Stimulated activated CD4-positive, alpha-beta T cell treated with anti-CD3 and anti-CD28 coated beads, TNF-alpha, amount 100 ng/mL, for 48 hours (primary cell): ENCODE measurements at regions not wholly inside any gene's neighbourhood (a gene's known extent, or its start where the extent isn't known, plus 50 kb on each side); places are given as distances from the start of the nearest gene placed in this dataset.

Experiments used
- DNase-seq, 3 donors: peaks; one replicate each; pipeline ENCODE4 v3.0.0-alpha.2; 2020; ENCODE audit warnings: low read depth in 3 of 3

DNA sequence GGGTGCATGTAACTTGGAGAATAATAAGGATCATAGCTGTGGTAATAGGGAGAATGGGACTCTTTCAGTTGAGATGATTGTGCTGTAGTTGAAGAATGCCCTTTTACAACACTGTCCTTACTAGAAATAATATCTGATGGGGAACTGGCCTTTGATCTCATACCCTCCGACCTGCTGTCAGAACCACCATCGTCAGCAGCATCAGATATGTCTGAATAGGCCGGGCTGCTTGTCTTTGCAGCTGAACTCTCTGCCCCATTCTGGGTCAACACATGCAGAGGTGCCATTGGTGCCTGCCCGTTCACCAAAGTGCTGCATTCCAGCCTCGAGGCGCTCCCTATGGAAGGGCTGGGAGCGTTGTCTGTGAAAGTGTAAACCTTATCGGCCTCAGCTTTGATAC is 99.1 kb downstream of the ZNF608 start:
- no peak for DNase-seq

DNA sequence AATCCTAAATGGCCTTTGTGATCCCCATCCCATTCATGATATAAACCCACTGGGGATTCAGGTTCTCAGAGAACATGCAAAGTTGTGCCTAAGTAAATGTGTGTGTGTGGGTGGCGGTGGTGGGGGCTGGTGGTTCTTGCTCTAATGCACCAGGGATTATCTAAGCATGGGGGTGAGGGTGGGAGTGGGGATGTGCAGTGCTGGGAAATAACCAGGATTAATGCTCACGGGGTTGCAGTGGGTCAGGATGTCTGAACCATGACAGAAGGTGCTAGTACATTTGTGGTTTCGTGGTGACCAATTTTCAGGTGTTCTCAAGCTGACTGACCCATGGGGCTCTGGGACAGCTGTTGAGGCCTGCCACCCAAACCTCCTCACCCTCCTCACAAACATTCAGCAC is 101.0 kb downstream of the ZNF608 start:
- DNase-seq, result no peak

DNA sequence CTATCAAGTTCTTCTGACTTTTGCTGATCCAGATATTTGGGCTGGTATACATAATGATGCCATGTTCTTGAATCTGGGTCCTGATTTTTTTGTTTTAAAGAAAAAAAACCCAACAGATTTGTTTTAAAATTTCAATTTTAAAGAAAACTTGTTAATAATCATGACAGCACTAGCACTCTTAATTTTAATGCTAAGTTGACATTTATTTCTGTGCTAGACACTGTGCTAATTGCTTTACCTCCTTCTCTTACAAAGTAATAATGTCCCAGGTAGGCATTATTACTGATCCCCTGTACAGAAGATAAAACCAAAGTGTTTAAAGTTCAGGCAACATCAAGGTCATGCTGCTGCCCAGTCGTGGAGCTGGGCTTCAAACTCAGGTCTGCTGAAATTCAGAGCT is 101.9 kb downstream of the ZNF608 start:
- no peak for DNase-seq

DNA sequence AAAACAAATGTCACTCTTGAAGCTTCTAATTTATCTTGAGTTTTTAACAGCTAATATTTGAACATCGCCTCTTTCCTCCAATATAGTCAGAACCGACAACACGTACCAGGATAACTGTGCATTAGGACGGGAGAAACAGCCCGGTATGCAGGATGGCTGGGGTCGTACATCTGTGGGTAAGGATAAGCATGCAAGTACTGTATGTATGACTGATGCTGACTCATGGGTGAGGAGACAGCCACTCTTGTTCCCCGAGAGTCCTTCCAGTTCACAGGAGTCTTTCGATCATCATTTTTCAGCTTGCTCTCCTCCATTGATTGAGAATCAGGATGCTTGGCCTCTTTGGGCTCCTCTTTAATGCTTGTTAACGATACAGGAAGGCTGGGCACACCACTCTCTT is 102.3 kb downstream of the ZNF608 start:
- no peak for DNase-seq

DNA sequence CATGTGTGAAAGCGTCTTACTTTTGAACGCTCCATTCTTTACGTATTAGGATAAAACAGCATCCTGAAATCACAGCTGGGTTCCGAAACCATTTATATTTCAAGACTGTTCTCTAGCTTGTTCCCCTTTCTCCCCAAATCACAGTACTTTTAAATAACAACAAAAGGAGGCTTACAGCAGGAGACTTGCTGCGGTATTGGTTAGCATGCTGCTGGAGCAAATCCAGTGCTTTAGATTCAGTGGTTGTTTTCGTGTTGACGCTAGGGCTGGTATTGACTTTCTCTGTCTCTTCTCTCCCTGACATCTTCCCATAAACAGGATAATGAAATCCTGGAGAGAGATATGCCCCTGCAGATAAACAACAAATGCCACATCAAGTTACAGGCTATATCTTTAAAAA is 103.1 kb downstream of the ZNF608 start:
- no peak for DNase-seq

DNA sequence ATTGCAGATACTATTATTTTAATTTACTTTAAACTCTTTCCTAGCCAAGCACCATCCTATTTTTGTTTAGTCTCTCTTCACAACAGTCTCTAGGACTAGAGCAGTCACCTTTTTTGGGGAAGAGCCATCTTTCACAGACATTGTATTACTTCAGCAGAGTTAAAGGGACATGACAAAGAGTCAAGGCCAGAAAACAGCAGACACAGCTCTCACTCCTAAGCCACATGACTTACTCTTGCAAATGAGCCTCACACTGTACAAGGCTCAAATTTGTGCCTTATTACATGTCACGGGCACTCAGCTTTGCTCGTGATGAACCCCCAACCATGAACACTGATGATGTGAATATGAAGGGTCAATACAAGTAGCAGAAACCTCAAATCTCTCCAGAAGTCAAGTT is 104.3 kb downstream of the ZNF608 start:
- DNase-seq, result no peak

DNA sequence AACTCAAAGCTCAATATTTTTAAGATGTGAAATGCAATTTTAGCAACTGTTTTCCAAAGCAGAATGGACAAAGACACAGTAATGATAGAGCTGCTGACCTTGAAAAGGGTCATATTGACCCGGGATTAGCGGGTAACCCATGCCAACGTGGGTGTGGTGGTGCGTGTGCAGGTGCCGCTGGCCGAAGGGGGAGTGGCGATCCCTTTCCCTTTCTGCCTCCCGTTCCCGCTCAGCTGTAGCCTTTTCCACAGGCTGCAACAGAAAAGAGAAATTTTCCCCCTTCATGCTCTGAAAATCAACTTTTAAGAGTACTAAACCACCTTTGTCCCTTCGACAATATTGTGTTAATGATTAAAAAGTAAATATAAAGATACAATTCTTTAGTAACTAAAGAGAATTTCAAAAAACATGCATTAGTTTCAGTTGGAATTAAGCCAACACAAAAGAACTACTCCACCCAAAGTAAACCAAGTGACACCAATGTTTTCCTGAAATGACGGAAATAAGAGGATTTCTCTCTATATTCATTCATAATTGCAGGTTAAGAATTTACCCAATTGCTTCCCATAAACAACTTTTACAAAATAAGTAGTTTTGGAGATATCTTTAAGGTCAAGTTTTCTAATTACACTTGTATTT is 105.2 kb downstream of the ZNF608 start:
- DNase-seq, result no peak

DNA sequence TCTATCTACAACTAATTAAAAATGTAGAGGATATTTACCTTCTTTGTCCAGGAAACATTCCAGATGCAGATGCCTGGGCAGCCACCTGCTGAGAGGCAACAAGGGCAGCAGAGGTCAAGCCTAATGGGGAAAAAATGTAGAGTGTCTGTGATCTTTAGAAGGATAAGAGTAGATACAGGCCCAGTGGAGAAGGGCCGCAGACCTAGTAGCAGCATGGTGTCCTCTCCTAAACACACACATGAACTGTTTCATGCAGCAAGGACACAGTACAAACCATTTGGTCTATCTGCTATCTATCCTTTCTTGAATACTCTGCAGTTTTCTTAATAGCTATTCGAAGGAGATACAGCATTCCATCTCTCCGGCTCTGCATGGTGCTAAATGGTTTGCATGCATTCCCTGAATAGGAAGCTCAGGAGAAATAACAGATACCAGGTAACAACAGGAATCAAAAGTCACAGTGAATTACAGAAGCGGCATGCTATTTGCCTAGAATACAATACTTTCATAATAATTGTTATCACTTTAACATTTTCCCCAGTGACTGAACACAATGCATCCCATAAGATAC is 107.3 kb downstream of the ZNF608 start:
- no peak for DNase-seq

DNA sequence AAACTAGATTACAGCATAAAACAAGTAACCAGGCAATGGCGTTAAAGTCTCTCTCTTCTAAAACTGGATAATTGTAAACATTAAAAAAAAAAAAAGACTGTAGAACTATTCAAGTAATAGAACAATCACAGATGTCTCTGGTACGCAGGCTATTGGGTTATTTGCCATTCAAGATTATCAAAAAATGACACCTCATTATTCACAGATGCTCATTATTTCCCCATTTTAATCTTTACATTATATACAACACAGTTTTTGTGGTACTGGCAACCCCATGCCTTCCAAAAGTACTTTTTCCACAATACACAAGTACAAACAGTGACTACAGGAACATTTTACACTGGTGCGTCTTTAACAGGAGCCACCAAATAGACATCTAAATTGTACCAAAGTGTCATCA is 109.4 kb downstream of the ZNF608 start:
- DNase-seq, result no peak

DNA sequence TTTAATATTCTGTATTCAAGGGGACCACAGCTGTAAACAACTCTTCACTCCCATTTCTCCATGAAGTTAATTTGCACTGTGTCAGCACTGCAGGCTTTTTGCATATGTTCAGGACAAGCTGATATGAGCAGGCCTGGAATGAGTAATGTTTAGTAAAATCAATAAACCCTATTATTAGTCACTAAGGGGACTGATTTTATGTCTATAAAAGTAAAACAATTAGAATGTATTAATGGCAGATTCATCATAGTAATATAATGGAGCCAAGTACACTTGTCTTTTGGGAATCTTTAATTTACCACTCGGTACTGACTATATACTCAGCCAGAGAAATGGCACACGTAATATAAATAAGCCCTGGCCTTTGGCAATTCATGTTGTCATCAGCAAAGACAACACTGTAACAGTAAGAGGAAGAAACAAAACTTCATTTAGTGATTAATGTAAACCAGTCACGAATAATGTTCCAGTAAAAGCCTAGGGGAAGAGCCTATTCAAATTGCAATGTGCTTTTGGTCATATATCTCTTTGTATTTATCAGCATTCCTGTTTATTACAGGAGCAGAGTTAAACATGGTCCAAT is 111.6 kb downstream of the ZNF608 start:
- no peak for DNase-seq

DNA sequence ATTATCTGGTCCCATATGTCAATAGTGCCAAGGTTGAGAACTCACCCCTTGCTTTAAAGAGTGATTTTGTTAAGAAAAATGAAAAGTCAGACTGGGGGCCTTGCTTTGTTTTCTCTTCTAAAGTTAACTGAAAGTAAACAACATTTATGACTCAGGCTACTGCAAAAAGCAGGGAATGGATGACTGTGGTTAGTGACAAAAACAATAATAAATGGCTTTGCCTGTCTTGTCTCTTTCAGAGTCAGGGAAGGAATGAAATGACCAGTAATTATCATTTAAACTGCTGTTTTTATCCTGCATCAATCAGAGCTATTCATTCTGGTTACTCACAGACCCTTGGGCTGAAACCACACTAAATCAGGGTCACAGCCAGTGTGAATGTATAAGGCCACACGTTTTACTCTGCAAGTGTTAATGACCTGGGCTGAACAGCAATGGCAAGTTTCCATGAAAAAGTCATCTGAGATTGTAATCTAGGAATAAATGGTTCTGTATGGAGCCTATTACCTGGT is 112.2 kb downstream of the ZNF608 start:
- DNase-seq, result no peak

DNA sequence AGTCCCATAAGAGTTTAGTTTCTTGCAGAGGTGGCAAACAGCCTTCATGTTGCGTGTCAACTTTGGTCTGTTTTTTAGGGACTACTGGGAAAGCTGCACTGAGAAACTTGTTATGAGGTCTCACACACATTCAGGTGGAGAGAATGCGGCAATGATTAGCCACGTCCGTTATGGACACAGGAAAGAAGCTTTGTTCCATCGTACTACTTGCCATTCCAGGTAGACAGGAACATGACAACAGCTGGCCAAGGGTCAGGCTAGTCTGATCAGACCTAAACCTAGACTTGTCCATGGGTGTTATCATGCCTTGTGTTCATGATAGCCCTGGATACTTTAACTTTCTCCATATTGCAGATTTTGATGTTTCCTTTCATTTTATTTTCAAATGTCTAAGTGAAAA is 113.2 kb downstream of the ZNF608 start:
- DNase-seq, result no peak

DNA sequence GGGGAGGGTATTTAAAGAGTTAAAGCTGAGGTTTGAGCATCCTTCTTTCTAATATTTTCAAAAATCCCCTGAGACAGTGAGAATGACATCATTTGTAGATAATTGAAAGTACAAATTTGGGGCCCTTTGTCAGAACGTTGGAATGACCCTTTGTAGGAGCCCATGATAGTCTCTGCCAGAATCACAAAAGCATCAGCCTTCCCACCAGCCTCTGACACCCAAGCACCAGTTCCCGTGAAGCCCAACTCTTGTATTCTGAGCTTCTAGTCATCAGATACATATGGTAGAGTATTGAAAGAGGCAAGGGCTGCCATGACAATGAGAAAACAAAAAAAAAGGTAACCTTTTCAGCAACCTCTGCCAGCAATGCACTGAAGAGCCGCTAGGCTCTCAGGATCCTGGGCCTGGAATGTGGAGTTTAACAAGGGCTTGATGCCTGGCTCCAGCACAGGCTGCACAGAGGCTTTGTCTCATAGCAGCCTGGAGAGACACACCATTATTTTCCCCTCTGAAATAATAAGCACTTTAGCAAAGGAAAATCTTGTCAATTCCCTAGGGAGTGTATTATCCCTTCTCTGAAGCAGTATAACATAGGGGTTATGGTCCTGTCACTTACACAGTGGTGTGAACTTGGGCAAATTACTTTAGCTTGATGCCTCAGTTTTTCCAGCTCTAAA is 114.4 kb downstream of the ZNF608 start:
- DNase-seq, result no peak

DNA sequence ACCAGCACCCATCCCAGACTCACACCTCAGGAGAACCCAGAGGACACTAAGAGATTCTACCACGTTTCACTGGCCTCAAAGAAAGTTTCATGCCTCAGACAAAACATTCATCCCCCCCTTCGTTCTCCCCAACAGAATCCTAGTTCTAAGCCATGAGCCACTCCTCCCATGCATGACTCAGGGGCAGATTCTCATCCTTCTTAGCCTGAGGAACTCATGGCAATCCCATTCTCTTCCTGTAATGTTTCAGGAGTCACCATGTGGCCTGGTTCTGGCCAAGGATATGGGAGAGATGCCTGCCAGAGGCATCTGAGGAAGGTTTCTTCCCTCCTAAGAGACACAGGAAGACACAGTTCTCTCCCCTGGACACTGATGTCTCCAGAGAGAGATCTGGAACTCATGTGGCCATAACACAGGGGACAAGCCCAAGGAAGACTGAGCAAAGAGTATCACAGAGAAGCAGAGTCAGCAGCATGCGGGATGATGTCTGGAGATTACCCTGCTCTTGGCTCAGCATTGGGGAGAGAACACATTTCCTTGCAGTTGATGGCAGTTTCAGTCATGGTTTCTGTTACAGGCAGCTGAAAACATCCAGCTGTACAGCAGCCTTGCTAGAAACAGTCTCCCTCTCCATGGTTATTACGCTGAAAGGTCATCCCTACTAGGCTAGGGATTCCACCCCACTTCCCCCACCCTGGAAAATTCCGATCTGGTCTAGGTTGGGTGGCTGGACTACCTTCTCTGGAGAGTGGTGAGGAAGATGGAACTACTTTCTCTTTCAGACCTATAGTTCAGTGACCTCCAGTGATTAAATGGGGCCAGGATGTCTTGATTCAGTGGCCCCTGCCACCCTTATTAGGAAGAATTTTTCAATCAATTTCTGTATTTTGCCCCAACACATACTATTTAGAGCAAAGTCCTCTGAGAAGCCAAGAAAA is 115.4 kb downstream of the ZNF608 start:
- no peak for DNase-seq

DNA sequence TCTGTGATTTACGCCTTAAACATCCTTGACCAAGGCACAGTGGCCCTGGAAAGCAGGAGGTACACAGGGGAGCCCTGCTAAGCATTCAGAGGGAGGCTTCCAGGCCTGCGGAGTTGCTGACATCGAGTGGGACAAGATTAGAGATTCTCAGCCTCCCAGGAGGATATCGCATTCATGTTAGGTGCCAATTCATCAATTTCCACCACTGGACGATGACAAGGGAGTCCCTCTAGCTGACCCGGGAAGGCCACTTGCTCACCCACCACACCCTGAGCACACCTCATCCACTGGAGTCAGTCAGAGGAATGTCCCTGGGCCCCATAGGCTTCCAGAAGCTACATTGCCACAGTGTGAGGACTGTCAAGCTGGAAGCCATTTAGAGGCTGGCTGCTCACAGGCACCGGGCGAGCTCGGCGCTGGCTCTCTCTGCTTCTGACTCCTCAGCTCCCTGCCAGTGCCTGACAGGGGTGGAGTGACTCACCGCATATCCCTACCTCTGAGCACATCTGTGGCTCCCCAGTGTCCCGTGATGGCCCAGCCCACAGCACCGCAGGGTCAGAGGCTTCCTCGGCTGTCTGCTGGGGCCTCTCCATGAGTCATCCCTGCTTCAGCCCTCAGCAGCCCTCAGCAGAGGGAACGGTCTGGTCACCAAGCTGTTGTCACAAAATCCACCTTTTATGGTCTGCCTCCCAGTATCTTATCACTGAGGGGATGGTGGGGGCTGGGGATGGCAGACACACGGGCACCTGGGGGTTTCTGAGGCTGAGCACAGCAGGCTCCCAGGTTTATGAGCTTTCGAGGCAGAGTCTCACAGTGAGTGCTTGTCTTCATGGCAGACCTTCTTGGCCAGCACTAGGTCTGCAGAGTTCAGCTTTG is 117.5 kb downstream of the ZNF608 start:
- DNase-seq, result no peak

DNA sequence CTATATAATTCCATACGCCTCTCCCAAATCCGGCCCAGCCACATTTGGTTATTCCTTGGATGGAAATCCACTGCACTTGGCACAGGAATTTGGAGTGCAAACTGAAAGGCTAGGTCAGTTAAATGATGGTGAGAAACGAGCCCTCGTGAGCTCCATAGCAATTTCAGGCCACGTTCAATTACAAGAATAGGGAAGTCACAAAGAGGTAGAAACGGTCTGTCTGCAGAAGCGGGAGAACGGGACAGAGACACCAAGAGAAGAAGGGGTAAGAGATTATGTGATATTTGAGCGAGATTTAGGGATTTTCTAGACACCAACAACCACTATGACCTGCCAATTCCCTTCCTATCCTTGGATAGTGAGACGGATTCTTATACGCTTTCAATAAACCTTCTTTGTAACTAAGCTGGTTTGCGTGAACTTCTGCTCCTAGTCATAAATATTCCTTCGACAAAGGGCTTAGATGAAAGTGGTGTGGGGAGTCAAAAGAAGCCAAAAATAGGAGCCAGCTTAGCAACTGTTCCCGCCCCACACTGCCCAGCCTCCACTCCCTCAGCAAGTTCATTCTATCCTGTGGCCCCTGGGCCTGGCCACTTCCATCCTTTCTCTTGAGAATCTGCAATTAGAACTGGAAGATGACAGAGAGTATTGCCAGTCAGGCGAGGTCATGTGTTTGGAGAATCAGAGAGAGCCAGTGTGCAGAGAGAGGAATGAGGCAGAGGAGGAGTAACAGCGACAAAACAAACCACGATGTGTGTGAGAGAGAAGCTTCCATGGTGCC is 118.4 kb downstream of the ZNF608 start:
- no peak for DNase-seq

DNA sequence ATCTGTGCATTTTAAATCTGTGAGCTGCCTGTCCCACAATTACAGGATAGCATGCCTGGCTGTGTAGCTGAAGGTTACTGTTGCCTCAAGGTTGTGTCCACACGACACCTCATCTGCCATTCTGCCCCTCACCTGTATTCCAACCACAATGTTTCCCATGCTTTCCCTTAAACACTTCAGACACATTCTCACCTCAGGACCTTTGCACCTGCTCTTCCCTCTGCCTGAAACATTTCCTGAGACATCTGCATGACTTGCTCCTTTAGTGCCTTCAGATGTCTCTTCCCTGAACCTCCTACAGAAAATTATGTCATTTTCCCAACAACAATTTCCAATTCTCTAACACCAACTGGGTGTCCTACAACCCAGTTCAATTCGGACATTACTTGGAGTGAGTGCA is 120.4 kb downstream of the ZNF608 start:
- no peak for DNase-seq

DNA sequence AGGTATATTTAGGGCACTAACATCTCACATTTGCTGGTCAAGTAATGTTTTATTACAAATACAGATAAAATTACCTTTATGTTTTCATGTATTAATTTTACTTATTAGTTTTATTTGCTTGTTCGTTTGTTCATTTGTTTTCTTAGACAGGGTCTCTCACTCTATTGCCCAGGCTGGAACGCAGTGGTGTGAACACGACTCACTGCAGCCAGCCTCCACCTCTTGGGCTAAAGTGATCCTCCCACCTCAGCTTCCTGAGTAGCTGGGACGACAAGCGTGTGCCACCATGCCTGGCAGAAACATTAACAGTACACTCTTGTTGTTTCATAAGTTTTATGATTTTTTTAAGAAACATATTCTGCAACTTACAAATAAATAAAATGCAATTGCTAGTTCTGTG is 123.2 kb downstream of the ZNF608 start:
- no peak for DNase-seq

DNA sequence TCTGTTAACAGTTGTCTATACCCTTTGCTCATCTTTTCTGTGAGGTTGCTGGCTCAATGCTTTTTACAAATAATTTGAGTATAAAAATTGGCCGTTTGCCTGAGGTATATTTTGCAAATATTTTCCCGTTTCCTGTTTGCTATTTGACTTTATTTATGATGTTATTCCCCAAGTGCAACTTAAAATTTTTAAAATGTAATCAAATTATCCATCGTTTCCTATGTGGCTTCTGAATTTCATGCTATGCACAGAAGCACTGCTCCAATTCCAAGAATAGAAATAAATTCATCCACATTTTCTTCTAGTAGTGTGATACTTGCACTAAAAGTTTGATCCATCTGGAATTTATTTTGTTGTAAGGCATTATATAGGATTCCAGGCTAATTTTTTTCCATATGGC is 123.6 kb downstream of the ZNF608 start:
- DNase-seq, result no peak

DNA sequence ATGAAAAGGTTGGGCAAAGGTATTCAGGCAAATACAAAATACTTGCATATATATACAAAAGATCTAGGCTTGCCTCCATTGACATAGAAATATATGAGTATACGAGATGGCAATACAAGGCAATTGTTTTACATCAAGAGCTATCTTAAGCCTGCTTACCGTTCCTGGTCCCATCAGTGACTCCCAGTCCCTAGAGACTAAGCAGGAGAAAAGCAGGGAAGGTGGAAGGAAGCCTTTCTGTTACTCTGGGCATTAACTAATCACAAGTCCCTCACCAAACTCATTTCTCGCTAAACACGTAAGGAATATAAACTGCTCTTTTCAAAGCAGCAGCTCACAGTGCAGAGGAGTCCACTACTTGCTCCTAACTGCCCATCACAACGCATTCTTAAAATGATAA is 125.2 kb downstream of the ZNF608 start:
- DNase-seq, result no peak
